IMR-90 (cell line): ENCODE measurements at regions not wholly inside any gene's neighbourhood (a gene's known extent, or its start where the extent isn't known, plus 50 kb on each side); places are given as distances from the start of the nearest gene placed in this dataset.

Experiments used
- CTCF ChIP-seq: conservative IDR thresholded peaks from 2 replicates; pipeline ENCODE4 v1.5.1; 2012; ENCODE audit warnings: mild to moderate bottlenecking, low read depth, low read length, improper control_type of control experiment
- POLR2A ChIP-seq: IDR thresholded peaks from 2 replicates; pipeline ENCODE4 v1.6.1; 2012; ENCODE audit warnings: mild to moderate bottlenecking, low read depth, low read length

- TF ChIP-seq CTCF (no peak), POLR2A (no peak)
Observed at GRCh38 chr14:48504921-48505320, 829.5 kb upstream of the MDGA2 start.
